Activated CD8-positive, alpha-beta memory T cell treated with anti-CD3 and anti-CD28 coated beads for 36 hours (primary cell): ENCODE measurements at regions not wholly inside any gene's neighbourhood (a gene's known extent, or its start where the extent isn't known, plus 50 kb on each side); places are given as distances from the start of the nearest gene placed in this dataset.

Source experiments
- CTCF ChIA-PET: fragments of 350-600 bp; sonication (Branson Sonifier 250); formaldehyde crosslinking; loops from one replicate; lab custom pipeline; 2021; ENCODE audit warnings: antibody characterized with exemption; lab: Charles Lee
- POLR2A ChIA-PET: fragments of 350-600 bp; sonication (Branson Sonifier 250); formaldehyde crosslinking; loops from one replicate; lab custom pipeline; 2021; ENCODE audit warnings: antibody characterized with exemption; lab: Charles Lee

GRCh38 chr22:49152939-49153770 is 674.5 kb downstream of the BRD1 start:
- ChIA-PET POLR2A (no interaction called here), CTCF (no interaction called here)

- CTCF ChIA-PET = no interaction called here
Measured at GRCh38 chr22:49152127-49152938, 675.3 kb downstream of the BRD1 start.

GRCh38 chr22:49151256-49152126 is 676.2 kb downstream of the BRD1 start:
- ChIA-PET POLR2A (no interaction called here), CTCF (no interaction called here)

More at GRCh38 chr22:49152127-49152938, 675.3 kb downstream of the BRD1 start:
- POLR2A ChIA-PET = no interaction called here

GRCh38 chr22:49150801-49151221 is 676.9 kb downstream of the BRD1 start:
- ChIA-PET CTCF (no interaction called here), POLR2A (no interaction called here)

GRCh38 chr22:49149721-49150608 is 677.7 kb downstream of the BRD1 start:
- POLR2A ChIA-PET = no interaction called here

GRCh38 chr22:49148895-49149418 is 678.7 kb downstream of the BRD1 start:
- ChIA-PET POLR2A (no interaction called here), CTCF (no interaction called here)

More at GRCh38 chr22:49149721-49150608, 677.7 kb downstream of the BRD1 start:
- CTCF ChIA-PET = no interaction called here

- ChIA-PET POLR2A (no interaction called here), CTCF (no interaction called here)
Measured at GRCh38 chr22:49147617-49148175, 680.0 kb downstream of the BRD1 start.

GRCh38 chr22:49147171-49147570 is 680.5 kb downstream of the BRD1 start:
- ChIA-PET POLR2A (no interaction called here), CTCF (no interaction called here)

GRCh38 chr22:49146511-49146910 is 681.2 kb downstream of the BRD1 start:
- POLR2A ChIA-PET = no interaction called here
- CTCF ChIA-PET = no interaction called here

GRCh38 chr22:49143812-49144211 is 683.9 kb downstream of the BRD1 start:
- POLR2A ChIA-PET = no interaction called here
- CTCF ChIA-PET = no interaction called here

GRCh38 chr22:49142891-49143290 is 684.8 kb downstream of the BRD1 start:
- POLR2A ChIA-PET = no interaction called here
- CTCF ChIA-PET = no interaction called here

- POLR2A ChIA-PET = no interaction called here
- CTCF ChIA-PET = no interaction called here
Measured at GRCh38 chr22:49142296-49142695, 685.4 kb downstream of the BRD1 start.

- CTCF ChIA-PET = no interaction called here
- POLR2A ChIA-PET = no interaction called here
Measured at GRCh38 chr22:49141761-49142160, 685.9 kb downstream of the BRD1 start.

- ChIA-PET POLR2A (no interaction called here), CTCF (no interaction called here)
Measured at GRCh38 chr22:49140911-49141665, 686.6 kb downstream of the BRD1 start.

GRCh38 chr22:49139492-49140151 is 688.1 kb downstream of the BRD1 start:
- CTCF ChIA-PET = no interaction called here
- POLR2A ChIA-PET = no interaction called here

- CTCF ChIA-PET = no interaction called here
Measured at GRCh38 chr22:49138250-49138790, 689.4 kb downstream of the BRD1 start.

More at GRCh38 chr22:49138250-49138790, 689.4 kb downstream of the BRD1 start:
- POLR2A ChIA-PET = no interaction called here
